Osteoblast (primary cell): ENCODE measurements at regions not wholly inside any gene's neighbourhood (a gene's known extent, or its start where the extent isn't known, plus 50 kb on each side); places are given as distances from the start of the nearest gene placed in this dataset.

ENCODE experiments used
- DNase-seq: peaks from one replicate; pipeline ENCODE4 v3.0.0; 2011; ENCODE audit warnings: low spot score, mixed read lengths; ENCODE audit not compliant: insufficient read length; ENCODE audit errors: missing footprints
- H2AFZ ChIP-seq: 2 replicates; pipeline ENCODE4 v1.6.0; 2011; ENCODE audit warnings: mild to moderate bottlenecking, low read length
- H3K27ac ChIP-seq: 2 replicates; pipeline ENCODE4 v1.5.1; 2011; ENCODE audit warnings: mild to moderate bottlenecking, low read depth, low read length, moderate library complexity
- H3K27me3 ChIP-seq: 2 replicates; pipeline ENCODE4 v1.6.0; 2012; ENCODE audit warnings: mild to moderate bottlenecking, control low read depth, inconsistent platforms, low read length, moderate library complexity; ENCODE audit not compliant: insufficient read depth
- H3K36me3 ChIP-seq: 2 replicates; pipeline ENCODE4 v1.5.1; 2011; ENCODE audit warnings: mild to moderate bottlenecking, low read length, control low read depth, moderate library complexity; ENCODE audit not compliant: insufficient read depth
- H3K4me1 ChIP-seq: 2 replicates; pipeline ENCODE4 v1.5.1; 2011; ENCODE audit warnings: mild to moderate bottlenecking, low read length, control low read depth, moderate library complexity; ENCODE audit not compliant: insufficient read depth
- H3K4me2 ChIP-seq: 2 replicates; pipeline ENCODE4 v1.6.0; 2011; ENCODE audit warnings: mild to moderate bottlenecking, low read length; ENCODE audit not compliant: insufficient read depth
- H3K4me3 ChIP-seq: fragments of 200-600 bp; sonication (generic); 3 replicates; pipeline ENCODE4 v1.5.1; 2012; ENCODE audit warnings: mild to moderate bottlenecking, low read length, inconsistent platforms; ENCODE audit not compliant: insufficient read depth
- H3K79me2 ChIP-seq: 2 replicates; pipeline ENCODE4 v1.6.0; 2012; ENCODE audit warnings: mild to moderate bottlenecking, low read length, control low read depth, inconsistent platforms; ENCODE audit not compliant: insufficient read depth
- H3K9me3 ChIP-seq: 2 replicates; pipeline ENCODE4 v1.5.1; 2011; ENCODE audit warnings: low read depth, low read length, control low read depth
- H4K20me1 ChIP-seq: 2 replicates; pipeline ENCODE4 v1.6.0; 2012; ENCODE audit warnings: mild to moderate bottlenecking, low read length, control low read depth; ENCODE audit not compliant: insufficient read depth
- TF ChIP-seq, protein P1 (sequence below): IDR thresholded peaks from 2 replicates; pipeline ENCODE4 v1.5.1; 2011; ENCODE audit warnings: mild to moderate bottlenecking, low read depth, low read length, moderate library complexity; ENCODE audit errors: extremely low read depth

GRCh38 chr13:74306496-74306895, 172.3 kb upstream of the KLF12 start:
- H3K27me3 ChIP-seq: no peaks in the 10 kb centered on the region
- no peak for DNase-seq
- no peak overlapping the region for H2AFZ ChIP-seq
- H4K20me1 ChIP-seq: no peaks in the 10 kb centered on the region
- TF ChIP-seq, protein P1, sequence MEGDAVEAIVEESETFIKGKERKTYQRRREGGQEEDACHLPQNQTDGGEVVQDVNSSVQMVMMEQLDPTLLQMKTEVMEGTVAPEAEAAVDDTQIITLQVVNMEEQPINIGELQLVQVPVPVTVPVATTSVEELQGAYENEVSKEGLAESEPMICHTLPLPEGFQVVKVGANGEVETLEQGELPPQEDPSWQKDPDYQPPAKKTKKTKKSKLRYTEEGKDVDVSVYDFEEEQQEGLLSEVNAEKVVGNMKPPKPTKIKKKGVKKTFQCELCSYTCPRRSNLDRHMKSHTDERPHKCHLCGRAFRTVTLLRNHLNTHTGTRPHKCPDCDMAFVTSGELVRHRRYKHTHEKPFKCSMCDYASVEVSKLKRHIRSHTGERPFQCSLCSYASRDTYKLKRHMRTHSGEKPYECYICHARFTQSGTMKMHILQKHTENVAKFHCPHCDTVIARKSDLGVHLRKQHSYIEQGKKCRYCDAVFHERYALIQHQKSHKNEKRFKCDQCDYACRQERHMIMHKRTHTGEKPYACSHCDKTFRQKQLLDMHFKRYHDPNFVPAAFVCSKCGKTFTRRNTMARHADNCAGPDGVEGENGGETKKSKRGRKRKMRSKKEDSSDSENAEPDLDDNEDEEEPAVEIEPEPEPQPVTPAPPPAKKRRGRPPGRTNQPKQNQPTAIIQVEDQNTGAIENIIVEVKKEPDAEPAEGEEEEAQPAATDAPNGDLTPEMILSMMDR: no peak
- no peaks in the 10 kb centered on the region for H3K9me3 ChIP-seq
- no peaks in the 10 kb centered on the region for H3K36me3 ChIP-seq
- H3K79me2 ChIP-seq: no peaks in the 10 kb centered on the region
- no peak overlapping the region for H3K4me2 ChIP-seq
- H3K4me3 ChIP-seq: no peak overlapping the region
- peaks cover 3% of the 10 kb centered on the region for H3K4me1 ChIP-seq
- no peak overlapping the region for H3K27ac ChIP-seq

- no peak overlapping the region for H2AFZ ChIP-seq
- H3K4me2 ChIP-seq: no peak overlapping the region
- no peak for DNase-seq
- H3K9me3 ChIP-seq: no peaks in the 10 kb centered on the region
- no peaks in the 10 kb centered on the region for H3K36me3 ChIP-seq
- H3K27me3 ChIP-seq: no peaks in the 10 kb centered on the region
- H3K27ac ChIP-seq: no peak overlapping the region
- TF ChIP-seq, protein P1: no peak
- no peaks in the 10 kb centered on the region for H3K79me2 ChIP-seq
- H3K4me1 ChIP-seq: peaks cover 8% of the 10 kb centered on the region
- no peak overlapping the region for H3K4me3 ChIP-seq
- no peaks in the 10 kb centered on the region for H4K20me1 ChIP-seq
Observed at GRCh38 chr13:74305876-74306275, 171.7 kb upstream of the KLF12 start.

DNA sequence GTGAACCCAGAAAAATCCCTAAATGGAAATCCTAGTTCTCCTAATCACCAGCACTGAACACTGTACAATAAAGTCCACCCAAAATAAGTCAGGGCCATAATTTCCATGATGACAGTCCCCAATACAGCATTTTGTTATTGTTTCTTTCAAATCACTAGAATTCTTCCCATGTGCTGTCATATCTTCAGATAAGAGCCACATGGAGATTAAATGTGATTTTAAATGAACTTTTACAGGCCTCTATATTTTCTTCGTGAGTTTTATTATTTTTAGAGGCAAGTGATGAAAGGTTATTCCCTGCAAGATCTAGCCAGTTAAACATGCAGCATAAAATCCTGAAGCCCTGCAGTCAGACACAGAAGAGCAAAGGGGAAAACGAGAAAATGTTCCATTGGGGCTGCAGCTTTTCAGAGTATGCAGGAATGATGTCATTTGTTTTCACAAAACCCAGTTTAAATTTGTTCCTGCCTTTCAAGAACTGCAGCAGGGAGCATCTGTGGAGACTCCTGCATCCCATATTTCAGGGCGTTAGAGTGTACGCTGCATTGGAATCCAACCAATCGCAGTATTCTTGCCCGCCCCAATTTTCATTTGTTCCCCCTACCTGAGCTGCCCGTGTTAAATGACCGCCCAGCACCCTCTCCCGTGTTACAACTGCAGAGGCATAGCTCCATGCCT, 167.2 kb upstream of the KLF12 start:
- no peaks in the 10 kb centered on the region for H3K9me3 ChIP-seq
- no peak overlapping the region for H3K4me3 ChIP-seq
- no peaks in the 10 kb centered on the region for H3K79me2 ChIP-seq
- H3K4me1 ChIP-seq: peaks cover 8% of the 10 kb centered on the region
- H3K36me3 ChIP-seq: no peaks in the 10 kb centered on the region
- H4K20me1 ChIP-seq: no peaks in the 10 kb centered on the region
- DNase-seq: no peak
- TF ChIP-seq, protein P1: no peak
- peak overlapping the region; percentile 11 for H2AFZ ChIP-seq
- no peaks in the 10 kb centered on the region for H3K27me3 ChIP-seq
- H3K4me2 ChIP-seq: no peak overlapping the region
- H3K27ac ChIP-seq: peak overlapping the region; percentile 10

GRCh38 chr13:74300162-74300561, 166.0 kb upstream of the KLF12 start:
- no peak for DNase-seq
- Histone ChIP-seq H3K4me1 (peaks cover 8% of the 10 kb centered on the region), H4K20me1 (no peaks in the 10 kb centered on the region), H3K79me2 (no peaks in the 10 kb centered on the region), H3K4me3 (no peak overlapping the region), H3K36me3 (no peaks in the 10 kb centered on the region), H3K27ac (no peak overlapping the region), H2AFZ (no peak overlapping the region), H3K9me3 (no peaks in the 10 kb centered on the region), H3K4me2 (no peak overlapping the region), H3K27me3 (no peaks in the 10 kb centered on the region)
- TF ChIP-seq, protein P1: no peak
